ENCODE measurements at regions not wholly inside any gene's neighbourhood (a gene's known extent, or its start where the extent isn't known, plus 50 kb on each side); places are given as distances from the start of the nearest gene placed in this dataset.

GRCh38 chr9:38144421-38144820 is 75.4 kb upstream of the SHB start:
- H3K27ac ChIP-seq = no peak overlapping the region
- no peak for TF ChIP-seq CTCF (conservative IDR thresholded peaks at IDR 0.05)
- TF ChIP-seq ZFX (IDR thresholded peaks at IDR 0.05) = no peak

- no peak overlapping the region for H3K27ac ChIP-seq
- TF ChIP-seq ZFX (IDR thresholded peaks at IDR 0.05) (no peak), CTCF (conservative IDR thresholded peaks at IDR 0.05) (no peak)
Observed at GRCh38 chr9:38141746-38142591, 72.9 kb upstream of the SHB start.

- TF ChIP-seq ZFX (IDR thresholded peaks at IDR 0.05) (no peak), CTCF (conservative IDR thresholded peaks at IDR 0.05) (no peak)
Observed at GRCh38 chr9:38138276-38138675, 69.2 kb upstream of the SHB start.

GRCh38 chr9:38137342-38137741 is 68.3 kb upstream of the SHB start:
- no peak overlapping the region for H3K27ac ChIP-seq
- TF ChIP-seq CTCF (conservative IDR thresholded peaks at IDR 0.05) (no peak), ZFX (IDR thresholded peaks at IDR 0.05) (no peak)

More at GRCh38 chr9:38138276-38138675, 69.2 kb upstream of the SHB start:
- H3K27ac ChIP-seq = no peak overlapping the region

GRCh38 chr9:38136386-38136785 is 67.4 kb upstream of the SHB start:
- no peak for TF ChIP-seq CTCF (conservative IDR thresholded peaks at IDR 0.05)
- no peak for TF ChIP-seq ZFX (IDR thresholded peaks at IDR 0.05)
- H3K27ac ChIP-seq = no peak overlapping the region

- no peak overlapping the region for H3K27ac ChIP-seq
- no peak for TF ChIP-seq CTCF (conservative IDR thresholded peaks at IDR 0.05)
- TF ChIP-seq ZFX (IDR thresholded peaks at IDR 0.05) = no peak
Observed at GRCh38 chr9:38134611-38135237, 65.7 kb upstream of the SHB start.

- TF ChIP-seq CTCF (conservative IDR thresholded peaks at IDR 0.05) (no peak), ZFX (IDR thresholded peaks at IDR 0.05) (no peak)
- H3K27ac ChIP-seq = no peak overlapping the region
Observed at GRCh38 chr9:38133595-38133994, 64.6 kb upstream of the SHB start.
